ENCODE measurements at regions not wholly inside any gene's neighbourhood (a gene's known extent, or its start where the extent isn't known, plus 50 kb on each side); places are given as distances from the start of the nearest gene placed in this dataset.

DNA sequence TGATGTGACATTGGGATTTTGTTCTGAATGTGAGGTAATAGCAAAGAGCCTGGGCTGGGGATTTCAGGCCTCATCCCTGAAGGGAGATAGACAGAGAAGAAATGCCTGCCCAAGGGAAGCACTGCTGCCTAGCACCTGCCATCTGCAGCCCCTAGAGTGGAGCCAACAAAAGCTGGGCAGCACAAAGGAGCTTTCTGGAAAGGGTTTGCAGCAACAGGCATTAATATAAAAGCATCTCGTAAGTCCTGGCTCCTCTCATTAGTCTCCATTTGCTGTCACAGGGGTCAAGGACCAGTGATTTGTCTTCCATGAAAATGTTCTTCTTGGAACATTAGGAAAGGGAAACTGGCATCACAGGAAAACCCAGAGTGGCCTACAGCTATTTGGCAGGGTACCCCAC, 157.2 kb upstream of the SLC14A2 start:
- no peaks in the 10 kb centered on the region for H3K27me3 ChIP-seq (replicated peaks in 1 of 2; ENCODE audit: control insufficient read depth in 2 of 2, insufficient read depth in 2 of 2, low read length in 1 of 2)
- no peaks in the 10 kb centered on the region for H3K79me2 ChIP-seq (ENCODE audit: control insufficient read depth, insufficient read depth, low read length)
- in situ Hi-C loops (cut with MboI) = no loop called here
- no peak overlapping the region for H3K4me3 ChIP-seq
- RAD21 ChIA-PET (ENCODE audit: unreplicated experiment) = no interaction called here
- H3K4me2 ChIP-seq (ENCODE audit: control insufficient read depth, insufficient read depth) = no peak overlapping the region
- 0% methylated on average over 1 of the region's 1 CpG for WGBS (ENCODE audit: insufficient coverage, insufficient replicate concordance, low lambda C conversion rate, missing lambda C conversion rate)
- ATAC-seq (no peak), FAIRE-seq (no peak), DNase-seq (ENCODE audit: low read depth, low spot score) (no peak)
- no peaks in the 10 kb centered on the region for H3K36me3 ChIP-seq (ENCODE audit: control insufficient read depth in 2 of 2, insufficient read depth in 2 of 2, low read length in 1 of 2)
- H3K27ac ChIP-seq (ENCODE audit: control insufficient read depth, insufficient read depth) = no peak overlapping the region
- no peak overlapping the region for H3K9ac ChIP-seq (ENCODE audit: control insufficient read depth, insufficient read depth, low read length)
- POLR2A ChIA-PET = no interaction called here
- H2AFZ ChIP-seq (ENCODE audit: control insufficient read depth, low read depth, low read length) = no peak overlapping the region
- SMC1A ChIA-PET (ENCODE audit: uncharacterized antibody, unreplicated experiment) = no interaction called here
- no peaks in the 10 kb centered on the region for H3K4me1 ChIP-seq (ENCODE audit: control insufficient read depth, insufficient read depth, low read length)
- intact Hi-C loops (cut with micrococcal nuclease; ENCODE audit: unreplicated experiment) = no loop called here
- CTCF ChIA-PET = no interaction called here
- no peak for TF ChIP-seq SIN3A (IDR thresholded peaks at IDR 0.05; ENCODE audit: low read depth, low read length)
- TF ChIP-seq, protein P1, sequence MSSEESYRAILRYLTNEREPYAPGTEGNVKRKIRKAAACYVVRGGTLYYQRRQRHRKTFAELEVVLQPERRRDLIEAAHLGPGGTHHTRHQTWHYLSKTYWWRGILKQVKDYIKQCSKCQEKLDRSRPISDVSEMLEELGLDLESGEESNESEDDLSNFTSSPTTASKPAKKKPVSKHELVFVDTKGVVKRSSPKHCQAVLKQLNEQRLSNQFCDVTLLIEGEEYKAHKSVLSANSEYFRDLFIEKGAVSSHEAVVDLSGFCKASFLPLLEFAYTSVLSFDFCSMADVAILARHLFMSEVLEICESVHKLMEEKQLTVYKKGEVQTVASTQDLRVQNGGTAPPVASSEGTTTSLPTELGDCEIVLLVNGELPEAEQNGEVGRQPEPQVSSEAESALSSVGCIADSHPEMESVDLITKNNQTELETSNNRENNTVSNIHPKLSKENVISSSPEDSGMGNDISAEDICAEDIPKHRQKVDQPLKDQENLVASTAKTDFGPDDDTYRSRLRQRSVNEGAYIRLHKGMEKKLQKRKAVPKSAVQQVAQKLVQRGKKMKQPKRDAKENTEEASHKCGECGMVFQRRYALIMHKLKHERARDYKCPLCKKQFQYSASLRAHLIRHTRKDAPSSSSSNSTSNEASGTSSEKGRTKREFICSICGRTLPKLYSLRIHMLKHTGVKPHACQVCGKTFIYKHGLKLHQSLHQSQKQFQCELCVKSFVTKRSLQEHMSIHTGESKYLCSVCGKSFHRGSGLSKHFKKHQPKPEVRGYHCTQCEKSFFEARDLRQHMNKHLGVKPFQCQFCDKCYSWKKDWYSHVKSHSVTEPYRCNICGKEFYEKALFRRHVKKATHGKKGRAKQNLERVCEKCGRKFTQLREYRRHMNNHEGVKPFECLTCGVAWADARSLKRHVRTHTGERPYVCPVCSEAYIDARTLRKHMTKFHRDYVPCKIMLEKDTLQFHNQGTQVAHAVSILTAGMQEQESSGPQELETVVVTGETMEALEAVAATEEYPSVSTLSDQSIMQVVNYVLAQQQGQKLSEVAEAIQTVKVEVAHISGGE (CRISPR knock-in tag; IDR thresholded peaks at IDR 0.05) = no peak
- no peak for TF ChIP-seq SP1 (IDR thresholded peaks at IDR 0.05; ENCODE audit: low read depth, low read length)
- no peaks in the 10 kb centered on the region; the same call in 2 of the 3 replicates for H3K9me3 ChIP-seq (replicated peaks; ENCODE audit: control insufficient read depth, insufficient read depth, low read length)
- BruUV-seq (replicated peaks) = no TSS peak
- no peaks in the 10 kb centered on the region for H4K20me1 ChIP-seq (ENCODE audit: control insufficient read depth, insufficient read depth)

DNA sequence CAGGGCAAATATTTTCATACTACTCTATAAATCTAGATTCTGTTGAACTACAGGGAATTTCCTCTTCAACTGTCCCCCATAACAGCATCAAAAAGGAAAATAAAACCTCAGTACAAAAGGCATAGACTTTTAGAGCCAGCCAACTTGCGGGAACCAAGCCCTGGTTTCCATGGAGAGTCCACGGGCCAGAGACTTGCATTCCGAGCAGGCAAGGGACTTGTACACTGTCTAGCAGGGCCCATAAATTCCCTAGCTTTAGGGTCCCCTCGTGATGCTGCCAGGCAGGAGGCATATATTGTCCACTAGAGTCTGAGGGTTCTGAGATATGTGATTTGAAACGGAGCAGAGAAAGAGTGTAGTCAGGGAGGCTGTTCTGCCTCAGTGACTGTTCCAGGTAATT, 153.1 kb upstream of the SLC14A2 start:
- ChIA-PET SMC1A (ENCODE audit: uncharacterized antibody, unreplicated experiment) (no interaction called here), RAD21 (ENCODE audit: unreplicated experiment) (no interaction called here), POLR2A (no interaction called here), CTCF (no interaction called here)
- FAIRE-seq = no peak
- 49% methylated on average over 5 of the region's 5 CpGs for WGBS (ENCODE audit: insufficient coverage, insufficient replicate concordance, low lambda C conversion rate, missing lambda C conversion rate)
- no peaks in the 10 kb centered on the region for H3K27me3 ChIP-seq (replicated peaks in 1 of 2; ENCODE audit: control insufficient read depth in 2 of 2, insufficient read depth in 2 of 2, low read length in 1 of 2)
- intact Hi-C loops (cut with micrococcal nuclease; ENCODE audit: unreplicated experiment) (no loop called here), in situ Hi-C loops (cut with MboI) (no loop called here)
- no peaks in the 10 kb centered on the region for H3K36me3 ChIP-seq (ENCODE audit: control insufficient read depth in 2 of 2, insufficient read depth in 2 of 2, low read length in 1 of 2)
- H2AFZ ChIP-seq (ENCODE audit: control insufficient read depth, low read depth, low read length) = no peak overlapping the region
- H3K27ac ChIP-seq (ENCODE audit: control insufficient read depth, insufficient read depth) = no peak overlapping the region
- H3K4me1 ChIP-seq (ENCODE audit: control insufficient read depth, insufficient read depth, low read length) = no peaks in the 10 kb centered on the region
- H3K9ac ChIP-seq (ENCODE audit: control insufficient read depth, insufficient read depth, low read length) = no peak overlapping the region
- no peaks in the 10 kb centered on the region for H4K20me1 ChIP-seq (ENCODE audit: control insufficient read depth, insufficient read depth)
- no peak for DNase-seq (ENCODE audit: low read depth, low spot score)
- no peaks in the 10 kb centered on the region for H3K79me2 ChIP-seq (ENCODE audit: control insufficient read depth, insufficient read depth, low read length)
- no TSS peak for BruUV-seq (replicated peaks)
- no peaks in the 10 kb centered on the region; the same call in 2 of the 3 replicates for H3K9me3 ChIP-seq (replicated peaks; ENCODE audit: control insufficient read depth, insufficient read depth, low read length)
- H3K4me2 ChIP-seq (ENCODE audit: control insufficient read depth, insufficient read depth) = no peak overlapping the region
- no peak for ATAC-seq
- H3K4me3 ChIP-seq = no peak overlapping the region
- no peak for TF ChIP-seq IKZF1 (conservative IDR thresholded peaks at IDR 0.05)
- TF ChIP-seq MXI1 (IDR thresholded peaks at IDR 0.05; ENCODE audit: low read depth, low read length) = no peak
- no peak for TF ChIP-seq CHD2 (IDR thresholded peaks at IDR 0.05; ENCODE audit: borderline replicate concordance, low read depth, low read length)
- no peak for TF ChIP-seq GATAD2B (conservative IDR thresholded peaks at IDR 0.05; ENCODE audit: low read depth)
- TF ChIP-seq, protein P2, sequence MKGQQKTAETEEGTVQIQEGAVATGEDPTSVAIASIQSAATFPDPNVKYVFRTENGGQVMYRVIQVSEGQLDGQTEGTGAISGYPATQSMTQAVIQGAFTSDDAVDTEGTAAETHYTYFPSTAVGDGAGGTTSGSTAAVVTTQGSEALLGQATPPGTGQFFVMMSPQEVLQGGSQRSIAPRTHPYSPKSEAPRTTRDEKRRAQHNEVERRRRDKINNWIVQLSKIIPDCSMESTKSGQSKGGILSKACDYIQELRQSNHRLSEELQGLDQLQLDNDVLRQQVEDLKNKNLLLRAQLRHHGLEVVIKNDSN (IDR thresholded peaks at IDR 0.05; ENCODE audit: borderline replicate concordance, extremely low read length, insufficient read depth, low read depth, low read length) = no peak
- TF ChIP-seq KLF5 (IDR thresholded peaks at IDR 0.05; ENCODE audit: partially characterized antibody) = no peak
- TF ChIP-seq, protein P3, sequence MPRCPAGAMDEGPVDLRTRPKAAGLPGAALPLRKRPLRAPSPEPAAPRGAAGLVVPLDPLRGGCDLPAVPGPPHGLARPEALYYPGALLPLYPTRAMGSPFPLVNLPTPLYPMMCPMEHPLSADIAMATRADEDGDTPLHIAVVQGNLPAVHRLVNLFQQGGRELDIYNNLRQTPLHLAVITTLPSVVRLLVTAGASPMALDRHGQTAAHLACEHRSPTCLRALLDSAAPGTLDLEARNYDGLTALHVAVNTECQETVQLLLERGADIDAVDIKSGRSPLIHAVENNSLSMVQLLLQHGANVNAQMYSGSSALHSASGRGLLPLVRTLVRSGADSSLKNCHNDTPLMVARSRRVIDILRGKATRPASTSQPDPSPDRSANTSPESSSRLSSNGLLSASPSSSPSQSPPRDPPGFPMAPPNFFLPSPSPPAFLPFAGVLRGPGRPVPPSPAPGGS (IDR thresholded peaks at IDR 0.05; ENCODE audit: borderline replicate concordance, insufficient read depth, low read depth, low read length, poor library complexity, severe bottlenecking) = no peak
- TF ChIP-seq ETV6 (conservative IDR thresholded peaks at IDR 0.05 in 1 of 2, IDR thresholded peaks at IDR 0.05 in 1 of 2; ENCODE audit: borderline replicate concordance in 1 of 2, low read depth in 1 of 2) = no peak
- no peak for TF ChIP-seq CREB1 (IDR thresholded peaks at IDR 0.05; ENCODE audit: low read depth)
- TF ChIP-seq EED (IDR thresholded peaks at IDR 0.05; ENCODE audit: low read depth) = no peak

Measured in GM12878 (cell line).